Midbrain (tissue), 1 donor: ENCODE measurements at regions not wholly inside any gene's neighbourhood (a gene's known extent, or its start where the extent isn't known, plus 50 kb on each side); places are given as distances from the start of the nearest gene placed in this dataset.
A peak's percentile ranks its signal among the peaks of the same experiment; 100 is the strongest.
"Not testable (repeated sequence)": the region's sequence is repeated elsewhere in the genome, so short reads cannot be mapped to it uniquely, and the experiment has no call there.

Experiments used
- DNase-seq: peaks from one replicate; lab custom pipeline; 2025; lab: John Stamatoyannopoulos, UW

- DNase-seq, result no peak
Observed at GRCh38 chr7:37546677-37547076, 98.0 kb upstream of the ELMO1 start.

DNA sequence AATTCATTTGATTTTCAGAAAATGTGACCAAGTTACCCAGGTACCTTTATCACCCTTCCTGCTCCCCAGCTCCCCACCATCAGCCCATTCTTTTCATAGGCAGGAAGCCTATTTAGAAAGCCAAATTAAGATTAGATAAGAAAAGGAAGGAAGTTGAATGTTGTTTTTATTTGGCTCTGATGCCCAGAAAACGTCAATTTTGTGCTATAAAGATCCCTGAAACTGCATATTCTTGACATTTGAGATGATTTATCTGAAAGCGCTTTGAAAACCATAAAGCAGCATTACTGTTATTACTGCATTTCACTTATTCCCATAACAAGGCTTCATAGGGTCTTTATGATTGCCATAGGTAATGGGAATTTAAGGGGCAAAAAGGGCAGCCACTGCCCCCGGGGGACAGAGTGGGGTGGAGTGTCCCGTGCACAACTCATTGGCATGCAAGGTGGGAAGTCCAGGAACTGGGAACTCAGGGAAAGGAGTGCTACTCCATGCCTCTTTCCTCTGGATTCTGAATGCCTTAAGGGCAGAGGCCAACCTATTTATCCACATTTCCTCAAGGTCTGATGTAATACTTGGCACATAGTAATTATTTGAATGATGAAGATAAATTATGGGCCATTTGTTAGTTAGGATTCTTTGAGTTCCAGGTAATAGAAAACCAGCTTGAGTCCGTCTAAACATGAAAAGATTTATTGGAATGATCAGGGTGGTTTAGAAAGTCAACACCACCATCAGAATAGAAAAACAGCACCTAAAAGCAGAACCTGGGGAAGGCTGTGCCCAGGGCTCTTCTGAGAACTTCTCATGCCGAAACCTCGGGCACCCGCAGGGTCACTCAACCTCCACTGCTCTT lies 100.6 kb upstream of the ELMO1 start:
- no peak for DNase-seq

DNA sequence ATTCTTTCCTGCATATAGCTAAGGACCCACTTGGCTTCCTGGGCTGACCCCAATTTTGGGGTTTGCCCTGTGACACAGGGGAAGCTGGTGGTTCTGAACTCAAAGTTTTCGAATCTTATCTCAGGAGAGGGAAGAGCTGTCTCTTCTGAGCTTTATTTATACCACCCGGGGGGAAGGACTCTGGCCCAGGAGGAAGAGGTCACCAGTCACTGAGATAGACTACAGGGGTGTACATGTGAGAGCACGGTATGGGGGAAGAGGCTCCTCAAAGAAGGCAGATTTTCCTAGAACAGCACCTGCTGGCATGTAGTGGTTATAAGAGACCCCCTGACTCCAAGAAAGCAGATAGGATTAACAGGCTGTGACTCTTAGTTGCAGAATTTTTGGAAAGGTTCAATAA lies 101.8 kb upstream of the ELMO1 start:
- DNase-seq, result no peak

GRCh38 chr7:37550872-37551271 lies 102.2 kb upstream of the ELMO1 start:
- no peak for DNase-seq

- DNase-seq, result no peak
Observed at GRCh38 chr7:37552030-37552429, 103.4 kb upstream of the ELMO1 start.

GRCh38 chr7:37552439-37552838 lies 103.8 kb upstream of the ELMO1 start:
- DNase-seq, result not testable (repeated sequence)

GRCh38 chr7:37555528-37555927 lies 106.9 kb upstream of the ELMO1 start:
- DNase-seq, result no peak

- no peak for DNase-seq
Observed at GRCh38 chr7:37557571-37558209, 109.0 kb upstream of the ELMO1 start.

GRCh38 chr7:37558320-37559096 lies 109.8 kb upstream of the ELMO1 start:
- no peak for DNase-seq

GRCh38 chr7:37570145-37570544 lies 113.4 kb upstream of the GPR141 start:
- no peak for DNase-seq

GRCh38 chr7:37571806-37572205 lies 111.8 kb upstream of the GPR141 start:
- DNase-seq, result no peak

- peak; percentile 14 for DNase-seq
Observed at GRCh38 chr7:37577412-37577811, 106.2 kb upstream of the GPR141 start.

DNA sequence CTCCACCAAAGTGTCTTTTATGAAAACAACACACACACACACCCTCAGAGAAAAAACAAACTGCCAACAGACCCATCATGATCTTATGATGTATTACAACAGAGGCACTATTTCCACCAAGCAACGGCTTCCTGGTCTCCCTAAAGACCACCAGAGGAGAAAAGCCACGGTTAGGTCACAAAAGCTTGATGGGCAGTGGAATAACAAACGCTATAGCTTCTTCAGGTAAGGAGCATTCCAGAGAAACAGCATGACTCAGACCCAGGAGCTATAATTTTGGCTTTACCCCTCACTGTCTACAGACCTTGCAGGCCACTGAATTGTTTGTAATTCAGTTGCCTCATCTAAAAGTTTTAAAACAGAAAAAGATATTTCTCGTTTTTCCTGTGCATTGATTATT lies 105.7 kb upstream of the GPR141 start:
- DNase-seq, result no peak

GRCh38 chr7:37578350-37578749 lies 105.2 kb upstream of the GPR141 start:
- DNase-seq, result no peak

DNA sequence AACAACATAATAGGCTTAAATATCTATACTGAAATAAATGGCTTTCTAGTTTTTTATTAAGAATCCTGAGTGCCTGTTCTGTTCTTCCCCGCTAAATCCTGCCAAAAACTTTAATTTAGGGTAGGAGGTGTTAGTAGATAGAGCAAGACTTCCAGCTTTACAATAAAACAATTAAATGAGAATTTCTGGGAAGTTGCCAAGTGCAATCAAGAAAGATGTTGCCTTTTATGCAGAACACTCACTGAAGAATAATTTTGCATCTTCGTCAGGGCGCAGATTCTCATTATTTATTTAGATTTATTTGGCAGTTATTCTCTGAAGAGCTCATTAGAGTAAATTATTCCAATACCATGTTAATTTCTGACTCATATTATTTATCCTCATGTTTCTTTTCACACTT lies 103.2 kb upstream of the GPR141 start:
- no peak for DNase-seq

GRCh38 chr7:37584651-37585463 lies 98.7 kb upstream of the GPR141 start:
- not testable (repeated sequence) for DNase-seq

DNA sequence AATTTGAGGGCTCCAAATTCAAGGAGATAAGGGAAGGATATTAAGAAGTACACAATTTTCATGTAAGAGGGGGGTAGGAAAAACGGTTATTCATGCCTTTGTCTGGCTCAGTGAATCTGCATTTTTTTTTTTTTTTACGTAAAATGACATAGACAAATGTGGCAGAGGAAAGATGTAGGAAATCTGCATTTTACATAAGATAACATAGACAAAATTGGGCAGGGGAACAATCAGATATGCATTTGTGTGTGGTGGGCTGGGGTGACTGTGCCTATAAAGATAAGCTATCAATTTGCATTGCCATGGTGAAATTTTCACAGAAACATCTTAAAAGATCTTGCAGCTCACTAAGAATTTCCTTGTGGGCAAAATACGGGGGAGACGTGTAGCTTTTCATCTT lies 92.7 kb upstream of the GPR141 start:
- no peak for DNase-seq

- DNase-seq, result no peak
Observed at GRCh38 chr7:37592366-37592765, 91.2 kb upstream of the GPR141 start.

GRCh38 chr7:37594602-37595001 lies 89.0 kb upstream of the GPR141 start:
- DNase-seq, result no peak

- no peak for DNase-seq
Observed at GRCh38 chr7:37598824-37599223, 84.7 kb upstream of the GPR141 start.

DNA sequence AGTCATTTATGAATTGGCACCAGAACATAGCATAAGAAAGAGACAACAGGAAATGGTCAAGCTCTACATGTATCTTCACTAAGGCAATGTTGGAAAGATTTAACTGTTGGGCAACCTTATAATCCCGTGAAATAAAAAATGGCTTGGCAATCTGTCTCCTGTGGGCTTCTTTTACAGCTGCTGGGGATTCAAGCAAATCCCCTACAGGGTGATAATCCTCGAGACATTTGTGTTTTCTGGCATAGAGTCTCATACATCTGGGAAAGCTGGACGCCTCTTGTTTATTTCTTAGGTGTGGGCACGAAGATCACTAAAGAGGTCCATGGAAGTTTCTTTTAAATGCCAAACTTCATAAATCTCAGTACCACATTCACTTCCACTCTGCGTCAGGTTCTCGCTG lies 82.2 kb upstream of the GPR141 start:
- no peak for DNase-seq

GRCh38 chr7:37604078-37604477 lies 79.5 kb upstream of the GPR141 start:
- no peak for DNase-seq
